ENCODE measurements at regions not wholly inside any gene's neighbourhood (a gene's known extent, or its start where the extent isn't known, plus 50 kb on each side); places are given as distances from the start of the nearest gene placed in this dataset.

GRCh38 chr3:1036207-1036826 is 56.5 kb upstream of the CNTN6 start:
- Histone ChIP-seq H3K4me1 (ENCODE audit: control insufficient read depth, insufficient read depth, low read length) (no peaks in the 10 kb centered on the region), H3K27me3 (ENCODE audit: control insufficient read depth, insufficient read depth, low read length, poor library complexity, severe bottlenecking) (no peaks in the 10 kb centered on the region), H3K36me3 (ENCODE audit: control insufficient read depth, insufficient read depth, low read length) (no peaks in the 10 kb centered on the region), H3K27ac (ENCODE audit: low read depth, low read length) (no peak overlapping the region), H3K4me3 (ENCODE audit: low read length) (no peak overlapping the region), H3K9ac (ENCODE audit: extremely low read depth, low read length, poor library complexity, severe bottlenecking) (no peak overlapping the region), H3K9me3 (ENCODE audit: control insufficient read depth, low read length) (peaks cover 66% of the 10 kb centered on the region)
- no peak for DNase-seq
- Mint-ChIP-seq H3K4me3 (no peak overlapping the region), H3K27ac (no peak overlapping the region), H3K27me3 (ENCODE audit: insufficient read depth) (no peaks in the 10 kb centered on the region), H3K36me3 (ENCODE audit: low read depth) (no peaks in the 10 kb centered on the region), H3K4me1 (no peaks in the 10 kb centered on the region), H3K9me3 (peaks cover 5% of the 10 kb centered on the region)
- TF ChIP-seq, protein P1, sequence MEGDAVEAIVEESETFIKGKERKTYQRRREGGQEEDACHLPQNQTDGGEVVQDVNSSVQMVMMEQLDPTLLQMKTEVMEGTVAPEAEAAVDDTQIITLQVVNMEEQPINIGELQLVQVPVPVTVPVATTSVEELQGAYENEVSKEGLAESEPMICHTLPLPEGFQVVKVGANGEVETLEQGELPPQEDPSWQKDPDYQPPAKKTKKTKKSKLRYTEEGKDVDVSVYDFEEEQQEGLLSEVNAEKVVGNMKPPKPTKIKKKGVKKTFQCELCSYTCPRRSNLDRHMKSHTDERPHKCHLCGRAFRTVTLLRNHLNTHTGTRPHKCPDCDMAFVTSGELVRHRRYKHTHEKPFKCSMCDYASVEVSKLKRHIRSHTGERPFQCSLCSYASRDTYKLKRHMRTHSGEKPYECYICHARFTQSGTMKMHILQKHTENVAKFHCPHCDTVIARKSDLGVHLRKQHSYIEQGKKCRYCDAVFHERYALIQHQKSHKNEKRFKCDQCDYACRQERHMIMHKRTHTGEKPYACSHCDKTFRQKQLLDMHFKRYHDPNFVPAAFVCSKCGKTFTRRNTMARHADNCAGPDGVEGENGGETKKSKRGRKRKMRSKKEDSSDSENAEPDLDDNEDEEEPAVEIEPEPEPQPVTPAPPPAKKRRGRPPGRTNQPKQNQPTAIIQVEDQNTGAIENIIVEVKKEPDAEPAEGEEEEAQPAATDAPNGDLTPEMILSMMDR (conservative IDR thresholded peaks at IDR 0.05), result no peak
- WGBS, 2 experiments (ENCODE audit: insufficient coverage in 1 of 2, insufficient read length in 1 of 2), result 70 to 85% methylated on average over 2 to 4 of the region's 4 CpGs

GRCh38 chr3:1037631-1038030 is 55.2 kb upstream of the CNTN6 start:
- no peaks in the 10 kb centered on the region for H3K27me3 Mint-ChIP-seq (ENCODE audit: insufficient read depth)
- H3K4me3 ChIP-seq (ENCODE audit: low read length), result no peak overlapping the region
- TF ChIP-seq, protein P1 (conservative IDR thresholded peaks at IDR 0.05), result no peak
- H3K9ac ChIP-seq (ENCODE audit: extremely low read depth, low read length, poor library complexity, severe bottlenecking), result no peak overlapping the region
- H3K9me3 Mint-ChIP-seq, result peaks cover 5% of the 10 kb centered on the region
- no peaks in the 10 kb centered on the region for H3K4me1 Mint-ChIP-seq
- WGBS, 2 experiments (ENCODE audit: insufficient coverage in 1 of 2, insufficient read length in 1 of 2), result 80 to 87% methylated on average over 4 of the region's 5 CpGs
- no peaks in the 10 kb centered on the region for H3K27me3 ChIP-seq (ENCODE audit: control insufficient read depth, insufficient read depth, low read length, poor library complexity, severe bottlenecking)
- H3K4me1 ChIP-seq (ENCODE audit: control insufficient read depth, insufficient read depth, low read length), result no peaks in the 10 kb centered on the region
- H3K36me3 ChIP-seq (ENCODE audit: control insufficient read depth, insufficient read depth, low read length), result no peaks in the 10 kb centered on the region
- no peak overlapping the region for H3K27ac Mint-ChIP-seq
- DNase-seq, result no peak
- no peak overlapping the region for H3K4me3 Mint-ChIP-seq
- peaks cover 58% of the 10 kb centered on the region for H3K9me3 ChIP-seq (ENCODE audit: control insufficient read depth, low read length)
- H3K36me3 Mint-ChIP-seq (ENCODE audit: low read depth), result no peaks in the 10 kb centered on the region
- no peak overlapping the region for H3K27ac ChIP-seq (ENCODE audit: low read depth, low read length)
